ENCODE measurements at regions not wholly inside any gene's neighbourhood (a gene's known extent, or its start where the extent isn't known, plus 50 kb on each side); places are given as distances from the start of the nearest gene placed in this dataset.
A peak's percentile ranks its signal among the peaks of the same experiment; 100 is the strongest.

DNA sequence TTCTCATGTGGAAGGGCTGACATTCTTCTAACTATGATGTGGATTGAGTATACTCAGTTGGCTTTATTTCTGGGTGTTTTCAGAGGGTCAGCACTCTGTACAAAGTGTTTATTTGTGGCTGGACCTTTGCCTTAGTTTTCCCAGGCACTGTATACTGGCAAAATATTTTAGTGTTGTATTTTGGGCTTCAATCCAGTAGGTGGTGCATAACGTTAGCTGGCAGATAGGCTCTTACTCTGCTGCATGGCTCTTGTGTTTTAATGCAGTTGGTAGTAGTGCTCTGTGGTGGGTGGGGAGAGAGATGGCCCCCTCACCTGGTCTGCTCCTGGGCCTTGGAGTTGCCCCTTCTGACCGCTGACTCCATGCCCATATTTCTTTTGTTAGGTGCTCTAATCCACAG lies 75.6 kb upstream of the REG3A start:
- WGBS, 2 experiments (ENCODE audit: extremely low coverage in 1 of 2, insufficient coverage in 1 of 2, insufficient read length in 1 of 2, insufficient replicate concordance in 2 of 2, low coverage in 1 of 2, low lambda C conversion rate in 2 of 2, missing lambda C conversion rate in 1 of 2) = 64% methylated on average over 2 of the region's 2 CpGs; no CpG with 5 or more reads in 1 of the 2 experiments
- POLR2A ChIA-PET (ENCODE audit: partially characterized antibody) = no interaction called here

More for the DNA sequence above, 75.6 kb upstream of the REG3A start:
- H2AFZ ChIP-seq (ENCODE audit: low read length) = no peak overlapping the region
- no peak overlapping the region for H2AK5ac ChIP-seq (ENCODE audit: low read depth, low read length)
- no peak overlapping the region for H4K91ac ChIP-seq (replicated peaks; ENCODE audit: insufficient read length, low read length)
- H3K4me2 ChIP-seq (ENCODE audit: insufficient read depth in 1 of 2, low read depth in 2 of 2, low read length in 2 of 2) = no peak overlapping the region
- no peak for TF ChIP-seq FOSL1 (IDR thresholded peaks at IDR 0.05; ENCODE audit: insufficient read depth, low read depth, low read length)
- no peak for TF ChIP-seq KDM1A (IDR thresholded peaks at IDR 0.05; ENCODE audit: borderline replicate concordance, low read length)
- TF ChIP-seq RAD21 (IDR thresholded peaks at IDR 0.05 in 1 of 2, conservative IDR thresholded peaks at IDR 0.05 in 1 of 2; ENCODE audit: low read depth in 2 of 2, low read length in 2 of 2) = peak; percentile 76 to 79
- TF ChIP-seq, protein P1, sequence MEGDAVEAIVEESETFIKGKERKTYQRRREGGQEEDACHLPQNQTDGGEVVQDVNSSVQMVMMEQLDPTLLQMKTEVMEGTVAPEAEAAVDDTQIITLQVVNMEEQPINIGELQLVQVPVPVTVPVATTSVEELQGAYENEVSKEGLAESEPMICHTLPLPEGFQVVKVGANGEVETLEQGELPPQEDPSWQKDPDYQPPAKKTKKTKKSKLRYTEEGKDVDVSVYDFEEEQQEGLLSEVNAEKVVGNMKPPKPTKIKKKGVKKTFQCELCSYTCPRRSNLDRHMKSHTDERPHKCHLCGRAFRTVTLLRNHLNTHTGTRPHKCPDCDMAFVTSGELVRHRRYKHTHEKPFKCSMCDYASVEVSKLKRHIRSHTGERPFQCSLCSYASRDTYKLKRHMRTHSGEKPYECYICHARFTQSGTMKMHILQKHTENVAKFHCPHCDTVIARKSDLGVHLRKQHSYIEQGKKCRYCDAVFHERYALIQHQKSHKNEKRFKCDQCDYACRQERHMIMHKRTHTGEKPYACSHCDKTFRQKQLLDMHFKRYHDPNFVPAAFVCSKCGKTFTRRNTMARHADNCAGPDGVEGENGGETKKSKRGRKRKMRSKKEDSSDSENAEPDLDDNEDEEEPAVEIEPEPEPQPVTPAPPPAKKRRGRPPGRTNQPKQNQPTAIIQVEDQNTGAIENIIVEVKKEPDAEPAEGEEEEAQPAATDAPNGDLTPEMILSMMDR (IDR thresholded peaks at IDR 0.05; ENCODE audit: control extremely low read depth in 1 of 3, insufficient read depth in 1 of 3, low read depth in 1 of 3, low read length in 3 of 3) = peak in 2 of 3 experiments; percentile 62 to 69; a peak in 3 of 4 replicates
- TF ChIP-seq RNF2 (IDR thresholded peaks at IDR 0.05; ENCODE audit: borderline replicate concordance, low read depth, low read length, missing control alignments, poor library complexity, severe bottlenecking) = no peak
- TF ChIP-seq, protein P2, sequence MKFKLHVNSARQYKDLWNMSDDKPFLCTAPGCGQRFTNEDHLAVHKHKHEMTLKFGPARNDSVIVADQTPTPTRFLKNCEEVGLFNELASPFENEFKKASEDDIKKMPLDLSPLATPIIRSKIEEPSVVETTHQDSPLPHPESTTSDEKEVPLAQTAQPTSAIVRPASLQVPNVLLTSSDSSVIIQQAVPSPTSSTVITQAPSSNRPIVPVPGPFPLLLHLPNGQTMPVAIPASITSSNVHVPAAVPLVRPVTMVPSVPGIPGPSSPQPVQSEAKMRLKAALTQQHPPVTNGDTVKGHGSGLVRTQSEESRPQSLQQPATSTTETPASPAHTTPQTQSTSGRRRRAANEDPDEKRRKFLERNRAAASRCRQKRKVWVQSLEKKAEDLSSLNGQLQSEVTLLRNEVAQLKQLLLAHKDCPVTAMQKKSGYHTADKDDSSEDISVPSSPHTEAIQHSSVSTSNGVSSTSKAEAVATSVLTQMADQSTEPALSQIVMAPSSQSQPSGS (IDR thresholded peaks at IDR 0.05; ENCODE audit: low read length) = no peak
- TF ChIP-seq, protein P3, sequence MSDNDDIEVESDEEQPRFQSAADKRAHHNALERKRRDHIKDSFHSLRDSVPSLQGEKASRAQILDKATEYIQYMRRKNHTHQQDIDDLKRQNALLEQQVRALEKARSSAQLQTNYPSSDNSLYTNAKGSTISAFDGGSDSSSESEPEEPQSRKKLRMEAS (IDR thresholded peaks at IDR 0.05) = no peak
- TF ChIP-seq POLR2A (IDR thresholded peaks at IDR 0.05; ENCODE audit: control extremely low read depth in 1 of 2, low read depth in 2 of 2, low read length in 2 of 2) = no peak
- no peak for TF ChIP-seq SP1 (IDR thresholded peaks at IDR 0.05; ENCODE audit: low read depth, low read length)
- no peaks in the 10 kb centered on the region for H3K36me3 ChIP-seq (ENCODE audit: control insufficient read depth in 2 of 4, insufficient read depth in 4 of 4, low read length in 3 of 4)
- H3K23ac ChIP-seq (ENCODE audit: insufficient read length) = no peak overlapping the region
- no peaks in the 10 kb centered on the region for H4K20me1 ChIP-seq (replicated peaks in 1 of 2; ENCODE audit: control insufficient read depth in 1 of 2, insufficient read depth in 2 of 2, low read length in 2 of 2)
- H3K9me3 ChIP-seq (ENCODE audit: insufficient read depth in 2 of 2, low read depth in 1 of 2, low read length in 1 of 2) = no peaks in the 10 kb centered on the region
- H4K8ac ChIP-seq (ENCODE audit: extremely low read depth, insufficient read depth, low read length) = no peak overlapping the region
- H3K56ac ChIP-seq (replicated peaks; ENCODE audit: insufficient read length, low read depth, low read length) = no peak overlapping the region
- no peaks in the 10 kb centered on the region for H3K23me2 ChIP-seq (ENCODE audit: low read depth, low read length)
- H3K79me1 ChIP-seq (ENCODE audit: low read depth, low read length) = no peaks in the 10 kb centered on the region
- no peaks in the 10 kb centered on the region for H3K27me3 ChIP-seq (replicated peaks in 1 of 4; ENCODE audit: control insufficient read depth in 3 of 4, extremely low read depth in 1 of 4, insufficient read depth in 3 of 4, low read length in 3 of 4)
- no peak overlapping the region for H3K27ac ChIP-seq (ENCODE audit: low read depth, low read length)
- CTCF ChIA-PET (ENCODE audit: partially characterized antibody) = interaction anchor here (0.7 to 4.1 kb wide), 22 partner anchors 10 to 653 kb away, joined by 3 to 32 read pairs (median 4); no protein-coding TSS in a partner anchor
- no peak overlapping the region for H2BK12ac ChIP-seq (ENCODE audit: low read depth, low read length)
- H3K4ac ChIP-seq (replicated peaks; ENCODE audit: insufficient read length, low read depth, low read length) = no peak overlapping the region
- H3K9ac ChIP-seq (replicated peaks in 1 of 4; ENCODE audit: extremely low read depth in 1 of 4, low read depth in 3 of 4, low read length in 3 of 4) = no peak overlapping the region
- no peak overlapping the region for H2BK5ac ChIP-seq (ENCODE audit: low read depth, low read length)
- no peak overlapping the region for H3K18ac ChIP-seq (ENCODE audit: extremely low read depth, low read length)
- H3K79me2 ChIP-seq (ENCODE audit: control insufficient read depth in 1 of 2, insufficient read depth in 2 of 2, low read length in 2 of 2) = no peaks in the 10 kb centered on the region
- H2BK20ac ChIP-seq (ENCODE audit: low read length) = no peak overlapping the region
- no peak for DNase-seq (ENCODE audit: low read depth in 1 of 2, low spot score in 2 of 2)
- no peak for FAIRE-seq
- no peak overlapping the region for H3K4me3 ChIP-seq (ENCODE audit: extremely low read depth in 1 of 4, insufficient read depth in 2 of 4, low read depth in 3 of 4, low read length in 4 of 4)
- H4K5ac ChIP-seq (ENCODE audit: insufficient read length, low read depth, low read length) = no peak overlapping the region
- no peaks in the 10 kb centered on the region for H3K4me1 ChIP-seq (replicated peaks in 1 of 4; ENCODE audit: control insufficient read depth in 3 of 4, insufficient read depth in 4 of 4, low read length in 3 of 4)
- no peak overlapping the region for H2BK15ac ChIP-seq (ENCODE audit: low read length)
- no peak overlapping the region for H3K14ac ChIP-seq (ENCODE audit: insufficient read length)
- H2BK120ac ChIP-seq (replicated peaks; ENCODE audit: low read depth, low read length) = no peak overlapping the region

Data from H1 (cell line).